Mammary epithelial cell (primary cell): ENCODE measurements at regions not wholly inside any gene's neighbourhood (a gene's known extent, or its start where the extent isn't known, plus 50 kb on each side); places are given as distances from the start of the nearest gene placed in this dataset.

Experiments used
- EZH2 ChIP-seq: IDR thresholded peaks from 2 replicates; pipeline ENCODE4 v1.6.1; 2012; ENCODE audit warnings: low read length, inconsistent platforms, borderline replicate concordance
- TF ChIP-seq, protein P1 (sequence below), 2 donors: IDR thresholded peaks in 1 of 2; conservative IDR thresholded peaks in 1 of 2; 2 replicates each; pipeline ENCODE4 v1.5.1; 2011 to 2012; ENCODE audit warnings: inconsistent platforms in 2 of 2, low read length in 2 of 2, mild to moderate bottlenecking in 2 of 2, control low read depth in 1 of 2, low read depth in 1 of 2; ENCODE audit not compliant: insufficient read depth in 1 of 2; ENCODE audit errors: extremely low read depth in 1 of 2

DNA sequence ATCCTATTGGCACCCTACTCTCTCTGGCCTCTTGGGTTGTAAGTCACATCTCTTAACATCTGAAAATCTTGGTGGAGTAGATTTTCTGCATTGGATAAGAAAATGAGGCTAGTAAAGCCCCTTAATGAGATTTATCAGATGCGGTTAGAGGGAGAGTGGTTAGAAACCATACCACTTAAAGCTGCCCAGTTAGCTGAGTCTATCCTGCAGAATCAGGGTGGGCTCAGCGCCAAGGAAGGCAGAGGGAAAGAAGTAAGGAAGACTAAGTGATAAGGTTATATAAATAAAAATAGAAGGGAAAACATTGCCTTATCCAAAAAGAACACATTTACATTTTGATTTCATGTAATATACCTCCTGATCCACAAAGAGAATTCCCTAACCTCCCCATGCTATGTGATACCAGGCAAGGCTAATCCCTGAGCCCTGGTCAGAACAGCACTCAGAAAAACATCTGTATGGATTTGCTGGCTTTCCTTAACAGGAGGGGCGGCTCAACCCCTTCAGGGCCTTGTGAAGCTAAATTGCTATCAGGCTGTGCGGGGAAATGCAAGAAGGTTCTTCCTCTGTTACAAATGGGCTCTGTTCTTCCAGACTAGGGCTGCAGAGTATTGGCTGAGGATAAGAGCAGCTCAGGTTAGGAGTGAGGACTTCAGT is 101.7 kb downstream of the SNX19 start:
- TF ChIP-seq, protein P1, sequence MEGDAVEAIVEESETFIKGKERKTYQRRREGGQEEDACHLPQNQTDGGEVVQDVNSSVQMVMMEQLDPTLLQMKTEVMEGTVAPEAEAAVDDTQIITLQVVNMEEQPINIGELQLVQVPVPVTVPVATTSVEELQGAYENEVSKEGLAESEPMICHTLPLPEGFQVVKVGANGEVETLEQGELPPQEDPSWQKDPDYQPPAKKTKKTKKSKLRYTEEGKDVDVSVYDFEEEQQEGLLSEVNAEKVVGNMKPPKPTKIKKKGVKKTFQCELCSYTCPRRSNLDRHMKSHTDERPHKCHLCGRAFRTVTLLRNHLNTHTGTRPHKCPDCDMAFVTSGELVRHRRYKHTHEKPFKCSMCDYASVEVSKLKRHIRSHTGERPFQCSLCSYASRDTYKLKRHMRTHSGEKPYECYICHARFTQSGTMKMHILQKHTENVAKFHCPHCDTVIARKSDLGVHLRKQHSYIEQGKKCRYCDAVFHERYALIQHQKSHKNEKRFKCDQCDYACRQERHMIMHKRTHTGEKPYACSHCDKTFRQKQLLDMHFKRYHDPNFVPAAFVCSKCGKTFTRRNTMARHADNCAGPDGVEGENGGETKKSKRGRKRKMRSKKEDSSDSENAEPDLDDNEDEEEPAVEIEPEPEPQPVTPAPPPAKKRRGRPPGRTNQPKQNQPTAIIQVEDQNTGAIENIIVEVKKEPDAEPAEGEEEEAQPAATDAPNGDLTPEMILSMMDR (conservative IDR thresholded peaks at IDR 0.05 in 1 of 2, IDR thresholded peaks at IDR 0.05 in 1 of 2; ENCODE audit: extremely low read depth in 1 of 2, insufficient read depth in 1 of 2, low read depth in 1 of 2, low read length in 2 of 2): no peak
- no peak for TF ChIP-seq EZH2
